H1 (cell line): ENCODE measurements at regions not wholly inside any gene's neighbourhood (a gene's known extent, or its start where the extent isn't known, plus 50 kb on each side); places are given as distances from the start of the nearest gene placed in this dataset. TPM values are rescaled to one million over a fixed set of nuclear protein-coding genes. Genes with fewer than 3 reads are reported as not detected.

Experiments
- CHD2 ChIP-seq: IDR thresholded peaks from 2 replicates; pipeline ENCODE4 v1.6.1; 2012; ENCODE audit warnings: low read length, improper control_type of control experiment
- TEAD4 ChIP-seq: IDR thresholded peaks from 2 replicates; pipeline ENCODE4 v1.6.1; 2012; ENCODE audit warnings: low read depth, low read length, inconsistent platforms, mixed read lengths
- YY1 ChIP-seq: IDR thresholded peaks from 2 replicates; pipeline ENCODE4 v1.6.1; 2011; ENCODE audit warnings: low read depth, mild to moderate bottlenecking, low read length
- small RNA-seq: library from polyadenylated mRNA; stranded (forward); fragments of <200 nt; extraction: miRNeasy Mini kit (QIAGEN cat#:217004); gene quantifications from one replicate; pipeline ENCODE3, GENCODE V24; 2013; ENCODE audit not compliant: insufficient read depth
- TF ChIP-seq, protein P1 (sequence below): IDR thresholded peaks from 2 replicates; pipeline ENCODE4 v1.6.1; 2012; ENCODE audit warnings: low read length, inconsistent platforms
- TF ChIP-seq, protein P2 (sequence below): IDR thresholded peaks from 2 replicates; pipeline ENCODE4 v1.6.1; 2012; ENCODE audit warnings: inconsistent platforms

GRCh38 chrX:88439935-88440334 is 307.1 kb upstream of the CPXCR1 start (continued):
- TF ChIP-seq YY1, result no peak
- no peak for TF ChIP-seq CHD2
- TF ChIP-seq TEAD4, result no peak
- TF ChIP-seq, protein P1, sequence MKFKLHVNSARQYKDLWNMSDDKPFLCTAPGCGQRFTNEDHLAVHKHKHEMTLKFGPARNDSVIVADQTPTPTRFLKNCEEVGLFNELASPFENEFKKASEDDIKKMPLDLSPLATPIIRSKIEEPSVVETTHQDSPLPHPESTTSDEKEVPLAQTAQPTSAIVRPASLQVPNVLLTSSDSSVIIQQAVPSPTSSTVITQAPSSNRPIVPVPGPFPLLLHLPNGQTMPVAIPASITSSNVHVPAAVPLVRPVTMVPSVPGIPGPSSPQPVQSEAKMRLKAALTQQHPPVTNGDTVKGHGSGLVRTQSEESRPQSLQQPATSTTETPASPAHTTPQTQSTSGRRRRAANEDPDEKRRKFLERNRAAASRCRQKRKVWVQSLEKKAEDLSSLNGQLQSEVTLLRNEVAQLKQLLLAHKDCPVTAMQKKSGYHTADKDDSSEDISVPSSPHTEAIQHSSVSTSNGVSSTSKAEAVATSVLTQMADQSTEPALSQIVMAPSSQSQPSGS, result no peak
- TF ChIP-seq, protein P2, sequence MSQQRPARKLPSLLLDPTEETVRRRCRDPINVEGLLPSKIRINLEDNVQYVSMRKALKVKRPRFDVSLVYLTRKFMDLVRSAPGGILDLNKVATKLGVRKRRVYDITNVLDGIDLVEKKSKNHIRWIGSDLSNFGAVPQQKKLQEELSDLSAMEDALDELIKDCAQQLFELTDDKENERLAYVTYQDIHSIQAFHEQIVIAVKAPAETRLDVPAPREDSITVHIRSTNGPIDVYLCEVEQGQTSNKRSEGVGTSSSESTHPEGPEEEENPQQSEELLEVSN, result no peak

Small RNAs in the stretch of these regions (small RNA-seq; reads per million reads assigned to genes)
- gene AL929325.1 (not detected), gene RF01225 (not detected)
